ENCODE measurements at regions not wholly inside any gene's neighbourhood (a gene's known extent, or its start where the extent isn't known, plus 50 kb on each side); places are given as distances from the start of the nearest gene placed in this dataset.
A peak's percentile ranks its signal among the peaks of the same experiment; 100 is the strongest.
"Not testable (repeated sequence)": the region's sequence is repeated elsewhere in the genome, so short reads cannot be mapped to it uniquely, and the experiment has no call there.

DNA sequence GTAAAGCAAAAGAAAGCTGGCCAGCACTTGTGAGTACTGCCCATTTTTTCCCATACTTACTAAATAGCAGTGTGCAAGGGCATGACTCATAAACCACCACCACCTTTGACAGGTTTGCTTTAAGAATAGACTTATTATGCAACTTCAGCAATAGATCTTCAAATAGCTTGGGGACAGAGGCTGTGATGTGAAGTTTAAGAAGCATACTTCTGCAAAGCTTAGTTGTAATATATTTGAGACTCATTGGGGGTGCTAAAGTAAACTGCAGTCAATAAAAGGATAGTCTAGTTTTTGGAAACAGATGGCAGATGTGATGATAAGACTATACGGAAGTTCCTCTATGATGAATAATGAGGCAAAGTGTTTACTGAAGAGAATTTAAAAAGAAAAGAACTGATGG is 210.0 kb downstream of the PLA2G4A start:
- no peaks in the 10 kb centered on the region for H3K4me1 ChIP-seq
- H3K9me3 ChIP-seq (replicated peaks): no peaks in the 10 kb centered on the region
- DNase-seq: no peak
- H3K27me3 ChIP-seq: no peaks in the 10 kb centered on the region
- no peaks in the 10 kb centered on the region for H3K36me3 ChIP-seq
- no peak overlapping the region for H3K27ac ChIP-seq
- no peak overlapping the region for H3K4me3 ChIP-seq

DNA sequence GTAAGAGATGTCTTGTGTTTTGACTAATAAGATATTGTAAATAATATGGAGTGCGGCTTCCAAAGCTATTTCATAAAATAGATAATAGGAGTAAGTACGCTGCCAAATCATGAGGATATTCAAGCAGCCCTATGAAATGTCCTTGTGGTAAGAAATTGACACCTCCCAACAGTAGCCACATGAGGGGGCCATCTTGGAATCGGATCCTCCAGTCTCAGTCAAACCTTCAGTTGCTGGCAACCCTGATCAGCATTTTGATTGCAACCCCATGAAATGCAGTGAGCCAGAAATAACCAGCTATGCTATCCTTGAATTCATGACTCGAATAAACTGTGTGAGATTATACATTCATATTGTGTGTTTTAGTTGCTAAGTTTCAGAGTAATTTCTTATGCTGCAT is 212.4 kb downstream of the PLA2G4A start:
- Histone ChIP-seq H3K4me3 (no peak overlapping the region), H3K36me3 (no peaks in the 10 kb centered on the region), H3K27ac (no peak overlapping the region), H3K9me3 (replicated peaks) (no peaks in the 10 kb centered on the region), H3K4me1 (no peaks in the 10 kb centered on the region), H3K27me3 (no peaks in the 10 kb centered on the region)
- DNase-seq: no peak

DNA sequence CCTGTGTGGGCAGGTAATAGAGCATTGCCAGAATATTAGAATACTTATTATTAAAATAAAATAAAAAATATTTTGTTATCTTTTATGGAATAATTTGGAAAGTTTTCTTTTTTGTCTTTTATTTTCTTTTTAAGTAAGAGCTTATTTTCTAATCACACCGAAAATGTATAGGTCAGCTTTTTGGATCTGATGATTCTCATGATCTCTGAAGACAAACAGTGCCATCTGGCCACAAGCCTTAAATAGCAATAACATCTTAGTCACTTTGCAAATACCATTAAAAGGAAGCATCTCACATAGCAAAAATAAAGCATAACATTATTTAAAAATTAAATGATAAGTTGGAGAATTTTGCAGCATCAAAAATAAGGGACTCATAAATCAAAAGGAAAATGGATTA is 213.8 kb downstream of the PLA2G4A start:
- DNase-seq: no peak
- H3K4me3 ChIP-seq: no peak overlapping the region

DNA sequence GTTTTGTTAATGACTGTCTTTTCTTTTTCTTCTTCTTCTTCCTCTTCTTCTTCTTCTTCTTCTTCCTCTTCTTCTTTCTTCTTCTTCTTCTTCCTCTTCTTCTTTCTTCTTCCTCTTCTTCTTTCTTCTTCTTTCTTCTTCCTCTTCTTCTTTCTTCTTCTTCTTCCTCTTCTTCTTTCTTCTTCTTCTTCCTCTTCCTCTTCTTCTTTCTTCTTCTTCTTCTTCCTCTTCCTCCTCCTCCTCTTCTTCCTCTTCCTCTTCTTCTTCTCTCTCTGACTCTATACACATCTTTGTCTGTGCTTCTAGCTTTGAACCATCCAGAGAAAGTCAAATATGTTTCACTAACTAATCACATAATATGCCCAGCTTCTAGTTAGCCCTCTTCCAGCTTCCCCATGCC is 214.7 kb downstream of the PLA2G4A start:
- H3K36me3 ChIP-seq; H3K4me3 ChIP-seq; H3K9me3 ChIP-seq (replicated peaks); DNase-seq; H3K27me3 ChIP-seq; H3K4me1 ChIP-seq; H3K27ac ChIP-seq: not testable (repeated sequence)

More for the DNA sequence above, 213.8 kb downstream of the PLA2G4A start:
- Histone ChIP-seq H3K36me3 (no peaks in the 10 kb centered on the region), H3K9me3 (replicated peaks) (no peaks in the 10 kb centered on the region), H3K27me3 (no peaks in the 10 kb centered on the region), H3K27ac (no peak overlapping the region), H3K4me1 (no peaks in the 10 kb centered on the region)

DNA sequence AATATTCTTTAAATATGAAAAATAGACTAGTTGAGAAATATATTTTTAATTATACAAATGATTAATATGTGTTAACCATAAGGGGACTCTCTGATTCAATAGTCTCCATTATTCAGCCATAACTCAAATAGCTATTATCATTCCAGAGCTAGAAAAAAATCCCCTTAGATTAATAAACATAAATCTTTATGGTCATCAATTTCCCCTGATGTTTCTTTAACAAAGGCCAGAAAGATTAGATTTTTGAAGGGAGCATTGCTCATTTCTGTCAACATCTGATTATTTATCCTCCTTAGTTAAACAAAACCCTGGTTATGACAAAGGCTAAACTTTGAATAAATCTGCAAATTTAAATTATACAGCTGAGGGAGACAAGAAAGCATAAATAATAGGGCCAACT is 215.7 kb downstream of the PLA2G4A start:
- Histone ChIP-seq H3K9me3 (replicated peaks) (no peaks in the 10 kb centered on the region), H3K27me3 (no peaks in the 10 kb centered on the region), H3K4me1 (no peaks in the 10 kb centered on the region), H3K27ac (no peak overlapping the region), H3K36me3 (no peaks in the 10 kb centered on the region), H3K4me3 (no peak overlapping the region)
- no peak for DNase-seq

DNA sequence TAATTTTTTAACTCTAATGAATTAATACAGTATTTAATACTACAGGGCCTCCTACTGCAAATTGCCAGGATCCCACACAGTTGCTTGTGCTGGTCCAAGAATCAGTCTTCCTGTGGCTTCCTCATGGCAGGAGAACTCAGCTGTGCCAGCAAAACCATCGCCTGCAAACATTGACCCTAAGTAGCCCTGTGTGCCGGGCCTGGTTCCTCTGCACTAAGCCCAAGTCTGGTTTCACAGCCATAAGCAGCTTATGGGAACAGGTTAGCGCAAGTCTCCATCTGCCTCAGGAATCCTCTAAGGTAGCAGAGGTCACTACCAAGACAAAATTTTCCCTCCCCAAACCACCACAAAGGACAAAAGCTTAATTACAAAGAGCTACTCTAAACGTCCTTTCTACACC is 216.6 kb downstream of the PLA2G4A start:
- DNase-seq: no peak
- Histone ChIP-seq H3K27me3 (no peaks in the 10 kb centered on the region), H3K4me3 (no peak overlapping the region), H3K27ac (no peak overlapping the region), H3K36me3 (no peaks in the 10 kb centered on the region), H3K9me3 (replicated peaks) (no peaks in the 10 kb centered on the region), H3K4me1 (no peaks in the 10 kb centered on the region)

DNA sequence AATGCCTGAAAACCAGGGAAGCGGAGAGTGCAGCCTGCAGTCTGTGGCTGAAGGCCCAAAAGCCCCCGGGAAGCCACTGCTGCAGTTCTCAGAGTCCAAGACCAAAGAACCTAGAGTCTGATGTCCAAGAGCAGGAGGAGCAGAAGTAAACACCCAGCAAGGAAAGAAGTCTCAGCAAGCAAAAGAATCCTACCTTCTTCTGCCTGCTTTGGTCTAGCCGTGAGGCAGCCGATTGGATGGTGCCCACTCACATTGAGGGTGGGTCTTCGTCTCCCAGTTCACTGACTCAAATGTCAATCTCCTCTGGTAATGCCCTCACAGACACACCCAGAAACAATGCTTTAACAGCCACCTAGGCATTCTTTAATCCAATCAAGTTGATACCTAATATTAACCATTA is 217.5 kb downstream of the PLA2G4A start:
- no peaks in the 10 kb centered on the region for H3K4me1 ChIP-seq
- H3K4me3 ChIP-seq: no peak overlapping the region
- no peaks in the 10 kb centered on the region for H3K36me3 ChIP-seq
- no peak overlapping the region for H3K27ac ChIP-seq
- no peak for DNase-seq
- no peaks in the 10 kb centered on the region for H3K27me3 ChIP-seq
- no peaks in the 10 kb centered on the region for H3K9me3 ChIP-seq (replicated peaks)

DNA sequence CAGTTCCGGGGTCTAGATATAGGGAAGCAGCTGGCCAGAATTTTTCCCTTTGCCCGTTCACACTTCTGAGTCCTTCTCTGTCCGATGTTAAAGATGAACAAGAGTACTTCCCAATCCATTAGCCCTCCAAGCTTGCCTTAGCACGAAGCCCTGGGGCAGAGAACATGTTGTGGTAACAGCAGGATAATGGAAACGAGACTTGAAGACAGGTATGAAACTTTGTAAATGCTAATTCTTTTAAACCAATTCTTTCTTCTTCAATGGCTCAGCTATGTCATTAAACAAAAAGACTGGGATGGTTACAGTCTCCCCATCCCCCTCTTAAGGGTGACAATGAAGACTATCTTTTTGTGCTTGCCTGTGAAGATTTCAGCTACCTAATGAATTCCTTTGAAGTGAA is 218.5 kb downstream of the PLA2G4A start:
- H3K27me3 ChIP-seq: no peaks in the 10 kb centered on the region
- no peak overlapping the region for H3K4me3 ChIP-seq
- H3K27ac ChIP-seq: no peak overlapping the region
- H3K9me3 ChIP-seq (replicated peaks): no peaks in the 10 kb centered on the region
- no peaks in the 10 kb centered on the region for H3K36me3 ChIP-seq
- H3K4me1 ChIP-seq: no peaks in the 10 kb centered on the region
- no peak for DNase-seq

DNA sequence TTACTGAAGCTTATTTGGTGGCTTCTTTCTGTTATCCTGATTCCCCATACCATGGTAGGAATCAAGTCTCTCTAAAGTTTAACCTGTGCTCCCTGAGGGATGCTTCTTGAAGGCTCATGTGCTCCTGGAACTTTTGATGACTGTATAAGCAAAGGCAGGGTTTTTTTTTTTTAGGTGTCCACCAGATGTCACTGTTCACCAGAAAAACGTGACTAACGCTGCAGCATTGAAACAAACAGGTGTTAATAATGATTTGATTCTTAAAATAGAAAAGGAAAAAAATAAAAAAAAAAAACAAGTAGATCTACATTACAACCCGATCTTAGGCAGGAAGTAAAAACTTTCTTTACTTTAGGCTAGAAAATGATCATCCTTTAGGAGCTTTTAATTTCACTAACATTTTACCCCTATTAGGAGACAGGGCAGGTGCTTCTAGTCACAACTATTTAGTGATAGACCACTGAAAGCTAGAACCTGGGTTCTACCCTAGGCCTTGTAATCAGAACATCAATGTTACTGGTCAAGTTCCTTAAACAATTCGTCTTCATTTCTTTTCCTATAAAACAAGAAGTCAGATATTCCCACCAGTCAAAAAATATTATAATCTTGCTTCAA is 223.0 kb downstream of the PLA2G4A start:
- Histone ChIP-seq H3K27me3 (no peaks in the 10 kb centered on the region), H3K4me3 (no peak overlapping the region), H3K9me3 (replicated peaks) (no peaks in the 10 kb centered on the region), H3K4me1 (no peaks in the 10 kb centered on the region), H3K27ac (no peak overlapping the region), H3K36me3 (no peaks in the 10 kb centered on the region)
- DNase-seq: peak in 1 of 2 experiments; percentile 62

DNA sequence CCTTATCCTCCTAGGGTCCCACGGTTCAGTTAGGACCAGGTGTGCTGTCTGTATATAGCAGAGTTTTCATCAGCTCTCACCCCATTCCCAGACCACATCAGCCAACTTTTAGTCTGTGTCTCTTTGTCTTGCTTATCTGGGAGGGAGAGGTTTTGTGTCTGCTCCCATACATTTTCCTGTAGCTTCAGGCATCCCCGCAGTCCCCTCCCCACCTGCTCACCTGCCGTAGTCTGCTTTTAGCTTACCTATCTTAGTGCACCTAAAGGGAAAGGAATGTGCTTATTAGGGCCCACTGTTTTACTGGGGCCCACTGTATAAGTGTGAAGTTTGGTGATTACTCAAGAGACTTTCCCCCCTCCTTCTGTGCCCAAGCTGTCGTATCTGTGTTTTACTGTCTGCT is 225.1 kb downstream of the PLA2G4A start:
- no peak overlapping the region for H3K27ac ChIP-seq

DNA sequence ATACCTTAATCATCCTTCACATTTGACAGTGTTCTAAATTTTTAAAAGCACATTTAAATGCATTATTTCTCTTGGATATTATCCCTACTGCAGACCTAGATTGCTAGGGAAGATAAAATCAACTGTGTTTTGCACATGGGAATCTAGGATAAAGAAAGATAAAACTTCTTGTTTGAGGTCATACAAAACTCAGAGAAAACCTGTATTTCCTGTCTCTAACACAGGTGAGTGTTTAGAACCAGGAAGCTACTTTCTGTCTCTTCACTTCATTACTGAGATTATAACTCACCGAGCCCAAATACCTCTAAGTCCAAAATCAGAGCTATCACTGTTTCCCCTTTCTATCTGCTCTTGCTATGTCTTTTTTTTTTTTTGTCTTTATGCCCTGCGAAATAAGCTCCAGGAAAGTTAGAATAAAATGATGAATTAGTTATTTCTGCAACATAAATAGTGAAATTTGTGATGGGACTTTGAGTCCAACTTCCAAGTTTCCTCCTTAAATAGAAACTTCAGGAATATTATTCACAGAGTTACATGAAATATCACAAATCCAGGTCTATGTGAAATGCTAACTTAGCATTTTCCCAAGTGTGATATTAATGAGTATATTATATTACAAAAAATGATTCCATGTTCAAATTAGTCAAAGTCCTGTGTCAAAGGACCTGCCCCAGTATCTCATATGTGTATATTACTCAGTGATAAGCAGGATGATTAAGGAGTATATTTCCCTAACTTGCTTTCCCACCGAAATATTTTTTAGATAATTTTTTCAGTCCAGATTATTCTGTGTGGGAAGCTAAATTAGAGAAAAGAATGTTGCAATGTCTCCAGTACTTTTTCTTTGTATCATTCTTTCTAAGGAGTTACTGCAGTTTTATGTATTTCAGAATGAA is 226.4 kb downstream of the PLA2G4A start:
- Histone ChIP-seq H3K9me3 (replicated peaks) (no peaks in the 10 kb centered on the region), H3K4me3 (no peak overlapping the region), H3K36me3 (no peaks in the 10 kb centered on the region), H3K27ac (no peak overlapping the region), H3K27me3 (no peaks in the 10 kb centered on the region), H3K4me1 (no peaks in the 10 kb centered on the region)
- DNase-seq: no peak

More for the DNA sequence above, 225.1 kb downstream of the PLA2G4A start:
- Histone ChIP-seq H3K4me3 (no peak overlapping the region), H3K9me3 (replicated peaks) (no peaks in the 10 kb centered on the region), H3K4me1 (no peaks in the 10 kb centered on the region), H3K27me3 (no peaks in the 10 kb centered on the region), H3K36me3 (no peaks in the 10 kb centered on the region)
- no peak for DNase-seq

DNA sequence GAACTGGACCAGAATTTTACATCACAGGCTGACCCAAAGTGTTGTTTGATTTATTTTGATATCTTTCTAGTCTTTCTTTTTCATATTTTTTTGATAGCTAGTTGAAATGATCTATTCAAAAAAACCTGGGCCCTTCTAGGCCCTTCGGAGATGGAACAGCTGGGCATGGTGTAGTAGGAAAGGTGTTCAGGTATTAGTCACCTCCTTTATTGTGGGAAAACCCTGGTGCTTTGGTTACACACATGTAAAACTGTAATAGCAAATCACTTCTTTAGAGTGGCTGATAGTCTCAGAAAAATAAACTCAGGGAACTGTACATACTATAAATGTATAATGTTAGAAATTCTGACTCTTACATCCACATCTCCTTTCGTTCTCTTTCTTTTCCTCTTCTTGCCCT is 234.5 kb downstream of the PLA2G4A start:
- H3K27me3 ChIP-seq: no peaks in the 10 kb centered on the region
- no peaks in the 10 kb centered on the region for H3K4me1 ChIP-seq
- H3K36me3 ChIP-seq: no peaks in the 10 kb centered on the region
- no peak for DNase-seq
- H3K9me3 ChIP-seq (replicated peaks): no peaks in the 10 kb centered on the region
- H3K27ac ChIP-seq: no peak overlapping the region
- no peak overlapping the region for H3K4me3 ChIP-seq

DNA sequence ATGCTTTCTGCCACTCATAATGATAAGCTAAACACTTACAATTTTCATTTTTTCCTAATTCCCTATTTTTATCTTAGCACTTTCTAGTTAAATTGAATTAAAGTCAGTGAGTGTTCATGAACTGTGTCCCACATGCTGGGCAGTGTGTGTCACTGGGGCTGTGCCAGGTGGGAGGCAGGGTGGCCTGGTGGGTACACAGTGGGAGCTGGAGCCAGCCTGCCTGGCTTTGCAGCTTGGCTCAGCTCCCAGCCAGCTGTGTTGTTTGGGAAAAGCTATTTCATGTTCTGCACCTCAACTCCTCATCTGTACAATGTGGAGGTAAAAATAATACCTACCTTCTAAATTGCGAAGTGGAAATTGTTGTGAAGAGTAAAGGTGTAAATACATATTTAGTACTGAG is 238.4 kb downstream of the PLA2G4A start:
- H3K27ac ChIP-seq: no peak overlapping the region
- no peaks in the 10 kb centered on the region for H3K4me1 ChIP-seq
- no peak overlapping the region for H3K4me3 ChIP-seq
- no peaks in the 10 kb centered on the region for H3K9me3 ChIP-seq (replicated peaks)
- no peak for DNase-seq
- H3K36me3 ChIP-seq: no peaks in the 10 kb centered on the region
- no peaks in the 10 kb centered on the region for H3K27me3 ChIP-seq

DNA sequence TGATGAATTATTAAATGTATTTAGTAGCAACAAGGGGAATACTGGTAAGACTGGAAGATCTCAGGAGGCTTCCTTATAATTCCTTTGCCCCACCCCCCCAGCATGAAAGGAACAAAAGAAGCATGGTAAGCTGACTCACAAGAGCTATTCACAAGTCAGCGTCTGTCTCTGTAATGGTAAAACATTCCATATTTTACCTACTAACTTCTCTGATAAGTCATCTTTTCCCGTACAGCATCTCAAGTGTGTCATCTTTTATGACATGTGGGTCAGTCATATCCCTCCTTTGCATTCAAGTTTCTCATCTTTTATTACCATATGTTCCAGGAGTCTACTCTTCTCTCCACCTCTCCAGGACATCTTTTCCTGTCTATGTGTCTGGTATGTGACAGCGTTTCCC is 241.3 kb downstream of the PLA2G4A start:
- Histone ChIP-seq H3K27me3 (no peaks in the 10 kb centered on the region), H3K27ac (no peak overlapping the region), H3K36me3 (no peaks in the 10 kb centered on the region), H3K4me1 (no peaks in the 10 kb centered on the region), H3K9me3 (replicated peaks) (no peaks in the 10 kb centered on the region), H3K4me3 (no peak overlapping the region)
- no peak for DNase-seq

DNA sequence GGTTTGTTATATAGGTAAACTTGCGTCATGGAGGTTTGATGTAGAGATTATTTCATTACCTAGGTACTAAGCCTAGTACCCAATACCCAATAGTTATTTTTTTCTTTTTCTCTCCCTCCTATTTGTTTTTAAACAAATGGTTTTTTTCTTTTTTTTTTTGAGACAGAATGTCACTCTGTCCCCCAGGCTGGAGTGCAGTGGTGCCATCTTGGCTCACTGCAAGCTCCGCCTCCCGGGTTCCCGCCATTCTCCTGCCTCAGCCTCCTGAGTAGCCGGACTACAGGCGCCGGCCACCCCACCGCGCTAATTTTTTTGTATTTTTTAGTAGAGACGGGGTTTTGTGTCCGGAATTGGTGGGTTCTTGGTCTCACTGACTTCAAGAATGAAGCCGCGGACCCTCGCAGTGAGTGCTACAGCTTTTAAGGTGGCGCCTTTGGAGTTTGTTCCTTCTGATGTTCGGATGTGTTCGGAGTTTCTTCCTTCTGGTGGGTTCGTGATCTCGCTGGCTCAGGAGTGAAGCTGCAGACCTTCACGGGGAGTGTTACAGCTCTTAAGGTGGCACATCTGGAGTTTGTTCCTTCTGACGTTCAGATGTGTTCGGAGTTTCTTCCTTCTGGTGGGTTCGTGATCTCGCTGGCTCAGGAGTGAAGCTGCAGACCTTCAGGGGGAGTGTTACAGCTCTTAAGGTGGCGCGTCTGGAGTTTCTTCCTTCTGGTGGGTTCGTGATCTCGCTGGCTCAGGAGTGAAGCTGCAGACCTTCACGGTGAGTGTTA is 243.7 kb downstream of the PLA2G4A start:
- not testable (repeated sequence) for H3K4me1 ChIP-seq; H3K27me3 ChIP-seq; H3K9me3 ChIP-seq (replicated peaks); H3K36me3 ChIP-seq; DNase-seq; H3K27ac ChIP-seq; H3K4me3 ChIP-seq
